Neural cell (in vitro differentiated cells): ENCODE measurements at regions not wholly inside any gene's neighbourhood (a gene's known extent, or its start where the extent isn't known, plus 50 kb on each side); places are given as distances from the start of the nearest gene placed in this dataset.

Experiments used
- H2AFZ ChIP-seq: fragments of 200-600, 300-800 bp; sonication (generic), shearing (Covaris generic); 2 replicates; pipeline ENCODE4 v1.6.0; 2014; ENCODE audit warnings: low read depth, mild to moderate bottlenecking, antibody characterized with exemption, low read length, moderate library complexity
- H3F3A ChIP-seq: fragments of 200-600 bp; shearing (Covaris generic); 2 replicates; pipeline ENCODE4 v1.6.1; 2016; ENCODE audit warnings: mild to moderate bottlenecking, moderate library complexity, mixed read lengths, antibody characterized with exemption, low read length; ENCODE audit not compliant: insufficient read depth, poor library complexity, severe bottlenecking
- H3K27ac ChIP-seq: fragments of 200-600, 300-800 bp; sonication (generic), shearing (Covaris generic); 2 replicates; pipeline ENCODE4 v1.5.1; 2014; ENCODE audit warnings: mild to moderate bottlenecking, low read length, moderate library complexity
- H3K27me3 ChIP-seq: fragments of 300-800, 200-600 bp; sonication (generic), shearing (Covaris generic); 2 replicates; pipeline ENCODE4 v1.6.0; 2014; ENCODE audit warnings: mild to moderate bottlenecking, low read depth, low read length, moderate library complexity; ENCODE audit not compliant: insufficient read depth
- H3K36me3 ChIP-seq: fragments of 300-800, 200-600 bp; sonication (generic), shearing (Covaris generic); 2 replicates; pipeline ENCODE4 v1.5.1; 2014; ENCODE audit warnings: mild to moderate bottlenecking, antibody characterized with exemption, low read length, moderate library complexity; ENCODE audit not compliant: insufficient read depth
- H3K4me2 ChIP-seq: fragments of 300-800, 200-600 bp; sonication (generic), shearing (Covaris generic); 2 replicates; pipeline ENCODE4 v1.6.0; 2014; ENCODE audit warnings: mild to moderate bottlenecking, low read length
- H3K4me3 ChIP-seq: fragments of 300-800, 200-600 bp; sonication (generic), shearing (Covaris generic); 2 replicates; pipeline ENCODE4 v1.5.1; 2014; ENCODE audit warnings: mild to moderate bottlenecking, low read length, moderate library complexity
- H3K79me2 ChIP-seq: fragments of 200-600 bp; shearing (Covaris generic); replicated peaks from 2 replicates; pipeline ENCODE4 v1.6.0; 2014; ENCODE audit warnings: mild to moderate bottlenecking, low read length, moderate library complexity; ENCODE audit not compliant: insufficient read depth
- H3K9ac ChIP-seq: fragments of 300-800, 200-600 bp; sonication (generic), shearing (Covaris generic); 2 replicates; pipeline ENCODE4 v1.6.1; 2016; ENCODE audit warnings: mild to moderate bottlenecking, low read length, mixed read lengths
- H3K9me2 ChIP-seq: fragments of 200-600 bp; shearing (Covaris generic); 2 replicates; pipeline ENCODE4 v1.6.1; 2016; ENCODE audit warnings: mild to moderate bottlenecking, low read length, mixed read lengths; ENCODE audit not compliant: insufficient read depth
- H3K9me3 ChIP-seq: fragments of 200-600, 300-800 bp; sonication (generic), shearing (Covaris generic); 2 replicates; pipeline ENCODE4 v1.6.1; 2016; ENCODE audit warnings: mild to moderate bottlenecking, mixed run types, low read length, moderate library complexity, mixed read lengths
- H4K20me1 ChIP-seq: fragments of 200-600 bp; shearing (Covaris generic); 2 replicates; pipeline ENCODE4 v1.6.1; 2016; ENCODE audit warnings: mild to moderate bottlenecking, mixed run types; ENCODE audit not compliant: insufficient read depth
- EZH2 ChIP-seq: fragments of 200-600, 300-800 bp; shearing (Covaris generic), sonication (generic); IDR thresholded peaks from 2 replicates; pipeline ENCODE4 v1.6.1; 2014; ENCODE audit warnings: antibody characterized with exemption, low read length, borderline replicate concordance, mild to moderate bottlenecking; ENCODE audit not compliant: insufficient read depth, poor library complexity, severe bottlenecking
- MXI1 ChIP-seq: fragments of 450-650 bp; conservative IDR thresholded peaks from 2 replicates; pipeline ENCODE4 v1.6.1; 2014; ENCODE audit warnings: antibody characterized with exemption, mild to moderate bottlenecking; ENCODE audit not compliant: poor library complexity, severe bottlenecking
- SMC3 ChIP-seq: fragments of 450-650 bp; conservative IDR thresholded peaks from 2 replicates; pipeline ENCODE4 v1.6.1; 2014; ENCODE audit warnings: antibody characterized with exemption, mild to moderate bottlenecking, moderate library complexity; ENCODE audit not compliant: poor library complexity
- TF ChIP-seq, protein P1 (sequence below): IDR thresholded peaks from 2 replicates; pipeline ENCODE4 v1.6.1; 2012; ENCODE audit warnings: borderline replicate concordance
- TF ChIP-seq, protein P2 (sequence below): fragments of 450-650 bp; IDR thresholded peaks from 2 replicates; pipeline ENCODE4 v1.5.1; 2014; ENCODE audit warnings: antibody characterized with exemption, mild to moderate bottlenecking, moderate library complexity; ENCODE audit not compliant: poor library complexity, severe bottlenecking

DNA sequence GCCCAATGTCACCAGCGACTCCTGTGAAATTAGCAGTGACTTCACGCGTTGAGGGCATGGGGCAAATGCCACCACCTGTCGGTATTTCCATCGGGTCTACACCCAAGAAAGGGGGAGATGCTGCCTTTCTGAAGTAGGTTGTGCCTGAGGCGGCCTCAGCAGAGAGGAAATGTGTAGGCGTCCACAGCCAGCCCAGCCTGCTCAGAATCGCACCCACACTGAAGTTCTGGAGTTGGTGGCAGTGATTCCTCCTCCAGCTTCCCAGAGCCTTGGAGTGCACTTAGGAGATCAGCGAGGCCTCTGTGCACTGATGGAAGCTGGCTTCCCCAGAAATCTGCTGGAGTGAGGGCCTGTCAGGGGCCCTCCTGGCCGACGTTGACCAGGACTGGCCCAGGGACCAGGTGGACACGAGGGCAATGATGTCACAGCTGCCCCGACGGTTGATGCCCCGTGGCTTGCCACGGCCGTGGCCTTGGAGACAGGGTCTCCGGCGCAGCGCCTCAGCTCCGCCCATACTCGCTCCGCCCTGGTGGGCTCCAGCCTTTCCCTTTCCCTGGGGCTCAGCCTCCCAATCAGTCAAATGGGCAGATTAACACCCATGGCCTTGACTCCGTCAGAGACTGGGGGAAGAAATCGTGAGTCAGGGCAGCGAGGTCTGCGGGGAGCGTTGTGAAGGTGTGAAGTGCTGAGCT, 484.8 kb downstream of the PREX1 start (continued):
- TF ChIP-seq, protein P1, sequence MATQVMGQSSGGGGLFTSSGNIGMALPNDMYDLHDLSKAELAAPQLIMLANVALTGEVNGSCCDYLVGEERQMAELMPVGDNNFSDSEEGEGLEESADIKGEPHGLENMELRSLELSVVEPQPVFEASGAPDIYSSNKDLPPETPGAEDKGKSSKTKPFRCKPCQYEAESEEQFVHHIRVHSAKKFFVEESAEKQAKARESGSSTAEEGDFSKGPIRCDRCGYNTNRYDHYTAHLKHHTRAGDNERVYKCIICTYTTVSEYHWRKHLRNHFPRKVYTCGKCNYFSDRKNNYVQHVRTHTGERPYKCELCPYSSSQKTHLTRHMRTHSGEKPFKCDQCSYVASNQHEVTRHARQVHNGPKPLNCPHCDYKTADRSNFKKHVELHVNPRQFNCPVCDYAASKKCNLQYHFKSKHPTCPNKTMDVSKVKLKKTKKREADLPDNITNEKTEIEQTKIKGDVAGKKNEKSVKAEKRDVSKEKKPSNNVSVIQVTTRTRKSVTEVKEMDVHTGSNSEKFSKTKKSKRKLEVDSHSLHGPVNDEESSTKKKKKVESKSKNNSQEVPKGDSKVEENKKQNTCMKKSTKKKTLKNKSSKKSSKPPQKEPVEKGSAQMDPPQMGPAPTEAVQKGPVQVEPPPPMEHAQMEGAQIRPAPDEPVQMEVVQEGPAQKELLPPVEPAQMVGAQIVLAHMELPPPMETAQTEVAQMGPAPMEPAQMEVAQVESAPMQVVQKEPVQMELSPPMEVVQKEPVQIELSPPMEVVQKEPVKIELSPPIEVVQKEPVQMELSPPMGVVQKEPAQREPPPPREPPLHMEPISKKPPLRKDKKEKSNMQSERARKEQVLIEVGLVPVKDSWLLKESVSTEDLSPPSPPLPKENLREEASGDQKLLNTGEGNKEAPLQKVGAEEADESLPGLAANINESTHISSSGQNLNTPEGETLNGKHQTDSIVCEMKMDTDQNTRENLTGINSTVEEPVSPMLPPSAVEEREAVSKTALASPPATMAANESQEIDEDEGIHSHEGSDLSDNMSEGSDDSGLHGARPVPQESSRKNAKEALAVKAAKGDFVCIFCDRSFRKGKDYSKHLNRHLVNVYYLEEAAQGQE = no peak
- no peak for TF ChIP-seq MXI1

DNA sequence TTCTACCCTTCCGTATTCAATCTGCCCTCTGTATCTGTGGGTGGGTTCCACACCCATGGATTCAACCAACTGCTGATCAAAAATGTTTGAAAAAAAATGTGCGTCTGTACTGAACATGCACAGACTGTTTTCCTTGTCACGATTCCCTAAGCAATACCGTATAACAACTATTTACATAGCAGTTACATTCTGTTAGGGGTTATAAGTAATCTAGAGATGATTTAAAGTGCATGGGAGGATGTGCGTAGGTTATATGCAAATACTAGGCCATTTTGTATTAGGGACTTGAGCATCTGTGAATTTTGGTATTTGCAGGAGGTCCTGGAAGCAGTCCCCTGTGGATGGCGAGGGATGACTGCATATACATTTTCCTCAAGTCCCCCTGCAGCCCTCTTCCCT, 486.9 kb downstream of the PREX1 start:
- Histone ChIP-seq H3K4me2 (no peak overlapping the region), H3K27me3 (no peaks in the 10 kb centered on the region), H3K36me3 (no peaks in the 10 kb centered on the region), H3K4me3 (no peak overlapping the region), H3K79me2 (no peaks in the 10 kb centered on the region), H4K20me1 (no peaks in the 10 kb centered on the region), H3F3A (no peaks in the 10 kb centered on the region), H3K9me2 (no peaks in the 10 kb centered on the region), H3K9me3 (no peaks in the 10 kb centered on the region), H2AFZ (no peak overlapping the region), H3K27ac (no peak overlapping the region), H3K9ac (no peak overlapping the region)
- TF ChIP-seq SMC3 (no peak), MXI1 (no peak), EZH2 (no peak)
- TF ChIP-seq, protein P2, sequence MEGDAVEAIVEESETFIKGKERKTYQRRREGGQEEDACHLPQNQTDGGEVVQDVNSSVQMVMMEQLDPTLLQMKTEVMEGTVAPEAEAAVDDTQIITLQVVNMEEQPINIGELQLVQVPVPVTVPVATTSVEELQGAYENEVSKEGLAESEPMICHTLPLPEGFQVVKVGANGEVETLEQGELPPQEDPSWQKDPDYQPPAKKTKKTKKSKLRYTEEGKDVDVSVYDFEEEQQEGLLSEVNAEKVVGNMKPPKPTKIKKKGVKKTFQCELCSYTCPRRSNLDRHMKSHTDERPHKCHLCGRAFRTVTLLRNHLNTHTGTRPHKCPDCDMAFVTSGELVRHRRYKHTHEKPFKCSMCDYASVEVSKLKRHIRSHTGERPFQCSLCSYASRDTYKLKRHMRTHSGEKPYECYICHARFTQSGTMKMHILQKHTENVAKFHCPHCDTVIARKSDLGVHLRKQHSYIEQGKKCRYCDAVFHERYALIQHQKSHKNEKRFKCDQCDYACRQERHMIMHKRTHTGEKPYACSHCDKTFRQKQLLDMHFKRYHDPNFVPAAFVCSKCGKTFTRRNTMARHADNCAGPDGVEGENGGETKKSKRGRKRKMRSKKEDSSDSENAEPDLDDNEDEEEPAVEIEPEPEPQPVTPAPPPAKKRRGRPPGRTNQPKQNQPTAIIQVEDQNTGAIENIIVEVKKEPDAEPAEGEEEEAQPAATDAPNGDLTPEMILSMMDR = no peak
- TF ChIP-seq, protein P1 = no peak
